HCT116 (cell line): ENCODE measurements at regions not wholly inside any gene's neighbourhood (a gene's known extent, or its start where the extent isn't known, plus 50 kb on each side); places are given as distances from the start of the nearest gene placed in this dataset.
A peak's percentile ranks its signal among the peaks of the same experiment; 100 is the strongest.

Experiments
- ATAC-seq: fragments of 200-7000 bp; cut with Tn5 transposase; 2 replicates; pipeline ENCODE4 v1.9.1; 2020; ENCODE audit warnings: mild to moderate bottlenecking, moderate library complexity
- BruUV-seq: library from RNA; stranded (reverse); fragments of 400-500 nt; replicated peaks from 2 replicates; lab custom pipeline; 2021; lab: Mats Ljungman, UMichigan
- CTCF ChIA-PET: fragments of 300-600 bp; sonication (Branson Sonifier 250); formaldehyde crosslinking; loops from one replicate; lab custom pipeline; 2021; ENCODE audit warnings: antibody characterized with exemption; lab: Charles Lee
- POLR2A ChIA-PET: fragments of 300-600, 350-600 bp; sonication (Branson Sonifier 250); formaldehyde crosslinking; loops from one replicate; lab custom pipeline; 2021; ENCODE audit warnings: antibody characterized with exemption; lab: Charles Lee
- RAD21 ChIA-PET, 2 experiments: fragments of 300-600 bp; sonication (Branson Sonifier 250); formaldehyde crosslinking; loops; one replicate each; lab custom pipeline; 2023; ENCODE audit warnings: low total read pairs in 2 of 2; ENCODE audit not compliant: uncharacterized antibody in 2 of 2, unreplicated experiment in 2 of 2, low non-redundant PET in 1 of 2; lab: Charles Lee
- DNase-seq: peaks from one replicate; pipeline ENCODE4 v3.0.0-alpha.2; 2010; ENCODE audit warnings: low read depth, low spot score
- H2AFZ ChIP-seq: fragments of 200-600 bp; shearing (Covaris generic), sonication (generic); 2 replicates; pipeline ENCODE4 v1.6.1; 2017; ENCODE audit warnings: low read depth, mixed run types, mixed read lengths, antibody characterized with exemption, low read length; ENCODE audit not compliant: poor library complexity, severe bottlenecking
- H3K27ac ChIP-seq: 2 replicates; pipeline ENCODE4 v1.5.1; 2012; ENCODE audit warnings: low read depth, low read length
- H3K27me3 ChIP-seq: fragments of 200-600 bp; sonication (generic); 2 replicates; pipeline ENCODE4 v1.6.1; 2016; ENCODE audit warnings: mixed run types, low read length, mixed read lengths; ENCODE audit not compliant: insufficient read depth
- H3K36me3 ChIP-seq, 2 experiments: fragments of 200-500 bp in 1 of 2; fragments of 200-600 bp in 1 of 2; sonication (Bioruptor generic) in 1 of 2; sonication (generic) in 1 of 2; 2 replicates each; pipeline versions ENCODE4 v1.5.1 to v1.6.1; 2014 to 2016; ENCODE audit warnings: low read length in 2 of 2, inconsistent platforms in 1 of 2, mixed read lengths in 1 of 2, mixed run types in 1 of 2; ENCODE audit not compliant: insufficient read depth in 2 of 2, control insufficient read depth in 1 of 2
- H3K4me1 ChIP-seq, 2 experiments: fragments of 200-600 bp in 1 of 2; sonication (generic) in 1 of 2; 2 replicates each; pipeline versions ENCODE4 v1.5.1 to v1.6.1; 2012 to 2017; ENCODE audit warnings: low read length in 2 of 2, inconsistent platforms in 1 of 2, mild to moderate bottlenecking in 1 of 2, mixed read lengths in 1 of 2, mixed run types in 1 of 2, moderate library complexity in 1 of 2; ENCODE audit not compliant: insufficient read depth in 2 of 2, control insufficient read depth in 1 of 2
- H3K4me2 ChIP-seq: fragments of 200-600 bp; sonication (generic); 2 replicates; pipeline ENCODE4 v1.6.1; 2017; ENCODE audit warnings: mixed run types, low read length, mixed read lengths
- H3K4me3 ChIP-seq, 2 experiments: fragments of 200-600 bp in 1 of 2; sonication (generic) in 1 of 2; replicated peaks in 1 of 2; 2 replicates each; pipeline ENCODE4 v1.5.1; 2011 to 2016; ENCODE audit warnings: low read length in 2 of 2, control low read depth in 1 of 2, low read depth in 1 of 2, mild to moderate bottlenecking in 1 of 2, mixed read lengths in 1 of 2, mixed run types in 1 of 2
- H3K79me2 ChIP-seq: fragments of 200-600 bp; sonication (generic); 2 replicates; pipeline ENCODE4 v1.6.1; 2017; ENCODE audit warnings: mild to moderate bottlenecking, mixed run types, low read length, moderate library complexity, mixed read lengths; ENCODE audit not compliant: insufficient read depth
- H3K9ac ChIP-seq: fragments of 200-600 bp; sonication (generic); 2 replicates; pipeline ENCODE4 v1.6.1; 2016; ENCODE audit warnings: low read length, mixed read lengths
- H3K9me2 ChIP-seq: fragments of 200-600 bp; sonication (generic), shearing (Covaris generic); 2 replicates; pipeline ENCODE4 v1.6.1; 2017; ENCODE audit warnings: mixed run types, mild to moderate bottlenecking, moderate library complexity; ENCODE audit not compliant: insufficient read depth
- H3K9me3 ChIP-seq, 2 experiments: fragments of 200-500 bp in 1 of 2; fragments of 200-600 bp in 1 of 2; sonication (Bioruptor generic) in 1 of 2; sonication (generic) in 1 of 2; 2 replicates each; pipeline ENCODE4 v1.6.1; 2014 to 2017; ENCODE audit warnings: low read length in 2 of 2, mixed read lengths in 2 of 2, inconsistent platforms in 1 of 2, low read depth in 1 of 2, mild to moderate bottlenecking in 1 of 2, mixed run types in 1 of 2, moderate library complexity in 1 of 2; ENCODE audit not compliant: control insufficient read depth in 1 of 2, insufficient read depth in 1 of 2
- H4K20me1 ChIP-seq: fragments of 200-600 bp; sonication (generic), shearing (Covaris generic); 2 replicates; pipeline ENCODE4 v1.6.1; 2017; ENCODE audit warnings: mixed run types, mild to moderate bottlenecking, moderate library complexity; ENCODE audit not compliant: insufficient read depth
- FOSL1 ChIP-seq: IDR thresholded peaks from 2 replicates; pipeline ENCODE4 v1.6.1; 2012; ENCODE audit warnings: low read depth
- JUND ChIP-seq: IDR thresholded peaks from 2 replicates; pipeline ENCODE4 v1.6.1; 2012
- POLR2A ChIP-seq: IDR thresholded peaks from 2 replicates; pipeline ENCODE4 v1.7.0; 2011; ENCODE audit warnings: borderline replicate concordance; ENCODE audit not compliant: insufficient read depth, insufficient read length; ENCODE audit errors: extremely low read depth
- SRF ChIP-seq: IDR thresholded peaks from 2 replicates; pipeline ENCODE4 v1.6.1; 2012; ENCODE audit warnings: low read depth
- ZNF274 ChIP-seq: fragments of 200-500 bp; sonication (Bioruptor generic); IDR thresholded peaks from 2 replicates; pipeline ENCODE4 v1.6.1; 2014; ENCODE audit warnings: mild to moderate bottlenecking, low read depth, low read length, inconsistent platforms
- intact Hi-C: fragments of 100-400 bp; cut with micrococcal nuclease; formaldehyde crosslinking; loops from 2 replicates; pipeline ENCODE4 v1.10.0; 2022
- TF ChIP-seq, protein P1 (sequence below): IDR thresholded peaks from 2 replicates; pipeline ENCODE4 v1.6.1; 2012
- TF ChIP-seq, protein P2 (sequence below): IDR thresholded peaks from 2 replicates; pipeline ENCODE4 v1.6.1; 2012
- TF ChIP-seq, protein P3 (sequence below), 3 experiments: fragments of 200-600 bp in 1 of 3; sonication (generic) in 1 of 3; IDR thresholded peaks in 2 of 3; conservative IDR thresholded peaks in 1 of 3; 2 replicates each; pipeline ENCODE4 v1.5.1; 2012 to 2017; ENCODE audit warnings: low read depth in 2 of 3, low read length in 2 of 3, antibody characterized with exemption in 1 of 3, borderline replicate concordance in 1 of 3, control low read depth in 1 of 3, mild to moderate bottlenecking in 1 of 3, mixed read lengths in 1 of 3, mixed run types in 1 of 3, moderate library complexity in 1 of 3; ENCODE audit not compliant: insufficient read depth in 1 of 3

DNA sequence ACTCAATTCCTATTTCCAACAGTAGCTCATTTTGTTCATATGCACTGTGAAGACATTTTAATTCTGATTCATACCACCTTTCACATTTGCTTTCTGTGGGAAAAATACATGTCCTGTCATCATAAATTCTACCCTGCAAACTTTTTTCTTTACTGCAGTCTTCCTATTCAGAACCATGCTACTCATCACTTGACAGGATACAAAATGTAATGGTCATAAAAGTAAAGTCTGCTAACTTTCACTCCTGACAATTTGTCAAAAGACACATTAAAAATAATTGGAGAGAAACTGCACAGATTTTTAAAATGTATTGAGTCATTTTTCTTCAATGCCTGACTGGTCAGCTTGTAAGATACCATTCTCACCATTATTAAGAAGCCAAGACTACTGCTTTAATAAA is 1817.1 kb downstream of the BRINP3 start:
- Histone ChIP-seq H3K27me3 (no peaks in the 10 kb centered on the region), H4K20me1 (no peaks in the 10 kb centered on the region), H3K4me1 (no peaks in the 10 kb centered on the region), H3K79me2 (no peaks in the 10 kb centered on the region), H3K4me2 (no peak overlapping the region), H3K9ac (no peak overlapping the region), H3K36me3 (no peaks in the 10 kb centered on the region), H3K9me2 (no peaks in the 10 kb centered on the region), H3K27ac (no peak overlapping the region), H2AFZ (peak overlapping the region; percentile 18), H3K4me3 (no peak overlapping the region), H3K9me3 (no peaks in the 10 kb centered on the region)
- ChIA-PET CTCF (no interaction called here), RAD21 (no interaction called here), POLR2A (no interaction called here)
- TF ChIP-seq ZNF274, result no peak
- intact Hi-C loops, result no loop called here
- DNase-seq (no peak), ATAC-seq (no peak)
- no TSS peak for BruUV-seq

DNA sequence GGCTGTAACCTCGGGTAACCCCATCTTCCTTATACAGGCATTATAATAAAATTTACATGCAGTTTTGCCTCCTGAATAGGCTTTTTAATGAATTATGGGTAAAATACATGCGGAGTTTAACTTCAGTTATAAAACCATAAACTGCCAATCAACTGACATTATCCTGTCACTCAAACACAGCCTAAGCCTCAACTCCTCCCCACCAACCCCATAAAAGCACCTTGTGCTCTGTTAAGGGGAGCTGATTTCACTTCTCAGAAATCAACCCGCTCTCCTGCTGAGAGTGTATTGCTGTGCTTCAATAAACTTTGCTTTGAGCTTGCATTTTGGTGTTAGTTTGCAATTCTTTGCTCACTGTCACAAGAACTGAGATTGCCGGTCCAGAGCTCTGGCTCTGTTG is 1812.2 kb downstream of the BRINP3 start:
- CTCF ChIA-PET, result no interaction called here
- intact Hi-C loops, result no loop called here
- Histone ChIP-seq H3K4me3 (no peak overlapping the region), H3K9me3 (no peaks in the 10 kb centered on the region), H3K27ac (no peak overlapping the region), H3K79me2 (no peaks in the 10 kb centered on the region), H3K4me1 (peaks cover 0 to 4% of the 10 kb centered on the region in 2 experiments; a peak in 2 of 4 replicates), H3K36me3 (no peaks in the 10 kb centered on the region), H2AFZ (no peak overlapping the region), H3K9ac (no peak overlapping the region), H3K4me2 (no peak overlapping the region), H4K20me1 (no peaks in the 10 kb centered on the region), H3K9me2 (no peaks in the 10 kb centered on the region), H3K27me3 (no peaks in the 10 kb centered on the region)
- POLR2A ChIA-PET, result no interaction called here
- no peak for DNase-seq
- no peak for ATAC-seq
- TF ChIP-seq, protein P1, sequence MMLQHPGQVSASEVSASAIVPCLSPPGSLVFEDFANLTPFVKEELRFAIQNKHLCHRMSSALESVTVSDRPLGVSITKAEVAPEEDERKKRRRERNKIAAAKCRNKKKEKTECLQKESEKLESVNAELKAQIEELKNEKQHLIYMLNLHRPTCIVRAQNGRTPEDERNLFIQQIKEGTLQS, result no peak
- TF ChIP-seq POLR2A, result no peak
- RAD21 ChIA-PET, result no interaction called here
- no TSS peak for BruUV-seq

DNA sequence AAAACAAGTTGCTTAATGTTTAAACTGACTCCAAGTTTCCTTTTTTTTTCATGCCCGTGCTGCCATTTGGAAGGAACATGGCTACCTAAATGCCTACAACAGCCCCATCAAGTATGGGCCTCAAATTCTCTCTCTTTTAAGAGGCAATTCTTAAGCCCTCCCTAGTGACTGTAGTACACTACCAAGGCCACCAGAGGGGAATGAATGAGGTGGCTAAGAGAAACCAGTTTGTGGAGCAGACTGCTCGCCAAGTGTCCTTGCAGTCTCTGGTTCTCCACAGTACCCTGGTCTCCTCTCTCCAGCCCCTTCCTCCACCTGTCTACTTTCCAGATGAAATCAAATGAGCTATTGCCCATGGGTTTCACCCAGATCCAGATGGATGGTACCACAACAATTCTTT is 1809.6 kb downstream of the BRINP3 start:
- no peaks in the 10 kb centered on the region for H3K9me2 ChIP-seq
- RAD21 ChIA-PET, result no interaction called here
- peak; percentile 22 for DNase-seq
- no peaks in the 10 kb centered on the region for H3K79me2 ChIP-seq
- no peak overlapping the region for H3K27ac ChIP-seq
- intact Hi-C loops, result no loop called here
- H3K9ac ChIP-seq, result no peak overlapping the region
- TF ChIP-seq, protein P2, sequence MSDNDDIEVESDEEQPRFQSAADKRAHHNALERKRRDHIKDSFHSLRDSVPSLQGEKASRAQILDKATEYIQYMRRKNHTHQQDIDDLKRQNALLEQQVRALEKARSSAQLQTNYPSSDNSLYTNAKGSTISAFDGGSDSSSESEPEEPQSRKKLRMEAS, result no peak
- TF ChIP-seq POLR2A, result no peak
- no peak for TF ChIP-seq ZNF274
- no peak for TF ChIP-seq JUND
- no peak for TF ChIP-seq SRF
- no peak for TF ChIP-seq FOSL1
- TF ChIP-seq, protein P3, sequence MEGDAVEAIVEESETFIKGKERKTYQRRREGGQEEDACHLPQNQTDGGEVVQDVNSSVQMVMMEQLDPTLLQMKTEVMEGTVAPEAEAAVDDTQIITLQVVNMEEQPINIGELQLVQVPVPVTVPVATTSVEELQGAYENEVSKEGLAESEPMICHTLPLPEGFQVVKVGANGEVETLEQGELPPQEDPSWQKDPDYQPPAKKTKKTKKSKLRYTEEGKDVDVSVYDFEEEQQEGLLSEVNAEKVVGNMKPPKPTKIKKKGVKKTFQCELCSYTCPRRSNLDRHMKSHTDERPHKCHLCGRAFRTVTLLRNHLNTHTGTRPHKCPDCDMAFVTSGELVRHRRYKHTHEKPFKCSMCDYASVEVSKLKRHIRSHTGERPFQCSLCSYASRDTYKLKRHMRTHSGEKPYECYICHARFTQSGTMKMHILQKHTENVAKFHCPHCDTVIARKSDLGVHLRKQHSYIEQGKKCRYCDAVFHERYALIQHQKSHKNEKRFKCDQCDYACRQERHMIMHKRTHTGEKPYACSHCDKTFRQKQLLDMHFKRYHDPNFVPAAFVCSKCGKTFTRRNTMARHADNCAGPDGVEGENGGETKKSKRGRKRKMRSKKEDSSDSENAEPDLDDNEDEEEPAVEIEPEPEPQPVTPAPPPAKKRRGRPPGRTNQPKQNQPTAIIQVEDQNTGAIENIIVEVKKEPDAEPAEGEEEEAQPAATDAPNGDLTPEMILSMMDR (IDR thresholded peaks at IDR 0.05 in 2 of 3, conservative IDR thresholded peaks at IDR 0.05 in 1 of 3; ENCODE audit: borderline replicate concordance in 1 of 3, insufficient read depth in 1 of 3, low read depth in 2 of 3, low read length in 2 of 3), result peak in 2 of 3 experiments; percentile 33 to 45; a peak in 4 of 6 replicates
- TF ChIP-seq, all 23 proteins: peak for 1
- H2AFZ ChIP-seq, result no peak overlapping the region
- H3K4me1 ChIP-seq, result peaks cover 0 to 13% of the 10 kb centered on the region in 2 experiments; a peak in 2 of 4 replicates
- no peak overlapping the region for H3K4me2 ChIP-seq
- ATAC-seq, result peak; percentile 73
- H3K27me3 ChIP-seq, result no peaks in the 10 kb centered on the region
- no peaks in the 10 kb centered on the region for H3K9me3 ChIP-seq
- BruUV-seq, result no TSS peak
- POLR2A ChIA-PET, result no interaction called here
- no peak overlapping the region for H3K4me3 ChIP-seq
- H3K36me3 ChIP-seq, result no peaks in the 10 kb centered on the region
- no peaks in the 10 kb centered on the region for H4K20me1 ChIP-seq
- CTCF ChIA-PET, result no interaction called here
